Activated naive CD8-positive, alpha-beta T cell treated with anti-CD3 and anti-CD28 coated beads, Interleukin-2, amount 10 ng/mL, durations not matched to agents 7 days and 5 days (primary cell): ENCODE measurements at regions not wholly inside any gene's neighbourhood (a gene's known extent, or its start where the extent isn't known, plus 50 kb on each side); places are given as distances from the start of the nearest gene placed in this dataset.
"Not testable (repeated sequence)": the region's sequence is repeated elsewhere in the genome, so short reads cannot be mapped to it uniquely, and the experiment has no call there.

Source experiments
- ATAC-seq: fragments of 150-1000 bp; cut with Tn5 transposase; one replicate; pipeline ENCODE4 v1.10.0; 2021; ENCODE audit warnings: low read depth, moderate library complexity
- POLR2A ChIA-PET: fragments of 350-600 bp; sonication (Branson Sonifier 250); formaldehyde crosslinking; loops from one replicate; lab custom pipeline; 2021; ENCODE audit warnings: antibody characterized with exemption; lab: Charles Lee
- DNase-seq: peaks from one replicate; pipeline ENCODE4 v3.0.0; 2021
- H3K27ac Mint-ChIP-seq: one replicate; pipeline ENCODE4 v1.8.0; 2022; ENCODE audit warnings: mild to moderate bottlenecking, mixed read lengths
- H3K27me3 Mint-ChIP-seq: one replicate; pipeline ENCODE4 v1.8.0; 2022; ENCODE audit warnings: mild to moderate bottlenecking, moderate library complexity, mixed read lengths
- H3K36me3 Mint-ChIP-seq: one replicate; pipeline ENCODE4 v1.8.0; 2021; ENCODE audit warnings: mild to moderate bottlenecking, mixed read lengths
- H3K4me1 Mint-ChIP-seq: one replicate; pipeline ENCODE4 v1.8.0; 2021; ENCODE audit warnings: mixed read lengths
- H3K4me3 Mint-ChIP-seq: one replicate; pipeline ENCODE4 v1.8.0; 2022; ENCODE audit warnings: mild to moderate bottlenecking, moderate library complexity, mixed read lengths
- H3K9me3 Mint-ChIP-seq: one replicate; pipeline ENCODE4 v1.8.0; 2021; ENCODE audit warnings: mixed read lengths

- no peaks in the 10 kb centered on the region for H3K36me3 Mint-ChIP-seq
- ATAC-seq (no peak), DNase-seq (no peak)
- peaks cover 17% of the 10 kb centered on the region for H3K4me1 Mint-ChIP-seq
- no peak overlapping the region for H3K27ac Mint-ChIP-seq
- H3K9me3 Mint-ChIP-seq, result no peaks in the 10 kb centered on the region
- H3K4me3 Mint-ChIP-seq, result no peak overlapping the region
- peaks cover 19% of the 10 kb centered on the region for H3K27me3 Mint-ChIP-seq
- POLR2A ChIA-PET, result no interaction called here
Observed at GRCh38 chr3:197426121-197426566, 127.7 kb upstream of the DLG1 start.

DNA sequence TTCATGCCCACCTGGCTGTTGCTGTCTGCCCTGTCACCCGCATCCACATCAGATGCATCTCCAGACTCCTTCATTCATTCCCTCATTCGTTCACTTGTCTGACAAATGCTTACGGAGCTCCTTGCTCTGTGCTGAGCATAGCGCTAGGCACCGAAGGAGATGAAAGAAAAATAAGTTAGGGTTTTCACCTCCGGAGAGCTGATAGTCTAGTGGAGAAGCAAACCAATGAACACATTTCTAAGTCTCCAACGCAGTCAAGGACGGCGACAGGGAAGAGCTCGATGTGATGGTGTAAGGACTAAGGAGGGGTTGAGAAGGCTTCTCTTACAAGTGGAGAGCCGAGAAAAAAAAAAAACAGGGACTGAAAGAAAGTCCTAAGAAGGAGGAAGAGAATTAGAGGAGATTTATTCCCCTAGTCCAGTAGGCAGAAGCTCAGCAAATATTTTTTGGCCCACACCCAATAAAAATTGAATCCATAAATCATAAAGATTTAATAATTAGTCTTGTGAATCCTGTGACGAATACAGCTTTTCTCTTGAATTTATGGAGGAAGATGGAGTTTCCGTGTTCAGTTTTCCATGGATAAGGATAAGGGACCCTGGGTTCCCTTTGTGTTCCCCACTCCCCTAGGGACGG lies 127.2 kb upstream of the DLG1 start:
- ATAC-seq, result no peak
- no peak overlapping the region for H3K4me3 Mint-ChIP-seq
- DNase-seq, result no peak
- no peaks in the 10 kb centered on the region for H3K9me3 Mint-ChIP-seq
- H3K36me3 Mint-ChIP-seq, result no peaks in the 10 kb centered on the region
- peaks cover 17% of the 10 kb centered on the region for H3K27me3 Mint-ChIP-seq
- POLR2A ChIA-PET, result no interaction called here
- H3K4me1 Mint-ChIP-seq, result peaks cover 13% of the 10 kb centered on the region
- H3K27ac Mint-ChIP-seq, result no peak overlapping the region

GRCh38 chr3:197424674-197425484 lies 126.5 kb upstream of the DLG1 start:
- ATAC-seq (no peak), DNase-seq (no peak)
- H3K27me3 Mint-ChIP-seq, result peaks cover 16% of the 10 kb centered on the region
- H3K9me3 Mint-ChIP-seq, result no peaks in the 10 kb centered on the region
- peaks cover 12% of the 10 kb centered on the region for H3K4me1 Mint-ChIP-seq
- POLR2A ChIA-PET, result no interaction called here
- no peak overlapping the region for H3K27ac Mint-ChIP-seq
- H3K36me3 Mint-ChIP-seq, result no peaks in the 10 kb centered on the region
- no peak overlapping the region for H3K4me3 Mint-ChIP-seq

DNA sequence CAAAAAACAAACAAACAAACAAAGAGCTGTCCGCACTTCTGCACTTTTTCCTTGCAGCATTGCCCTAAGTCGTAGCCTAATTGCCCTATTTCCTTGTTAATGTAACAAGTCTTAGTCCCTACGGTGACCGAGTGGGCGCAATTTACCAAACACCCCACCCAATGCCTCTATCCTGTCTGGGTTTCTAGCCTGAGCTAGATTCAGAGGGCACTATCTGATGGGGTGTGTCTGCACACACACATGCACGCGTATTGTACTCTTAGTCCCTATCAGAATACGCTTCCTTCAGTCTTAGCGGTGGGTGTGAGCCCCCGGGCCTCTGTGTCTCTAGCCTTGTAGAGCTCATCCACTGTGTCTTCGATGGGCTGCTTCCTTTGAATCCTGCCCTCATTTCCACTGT lies 125.9 kb upstream of the DLG1 start:
- H3K9me3 Mint-ChIP-seq, result no peaks in the 10 kb centered on the region
- ATAC-seq (no peak), DNase-seq (no peak)
- H3K4me1 Mint-ChIP-seq, result peaks cover 12% of the 10 kb centered on the region
- POLR2A ChIA-PET, result no interaction called here
- no peak overlapping the region for H3K4me3 Mint-ChIP-seq
- H3K27ac Mint-ChIP-seq, result no peak overlapping the region
- H3K27me3 Mint-ChIP-seq, result peaks cover 16% of the 10 kb centered on the region
- H3K36me3 Mint-ChIP-seq, result no peaks in the 10 kb centered on the region

DNA sequence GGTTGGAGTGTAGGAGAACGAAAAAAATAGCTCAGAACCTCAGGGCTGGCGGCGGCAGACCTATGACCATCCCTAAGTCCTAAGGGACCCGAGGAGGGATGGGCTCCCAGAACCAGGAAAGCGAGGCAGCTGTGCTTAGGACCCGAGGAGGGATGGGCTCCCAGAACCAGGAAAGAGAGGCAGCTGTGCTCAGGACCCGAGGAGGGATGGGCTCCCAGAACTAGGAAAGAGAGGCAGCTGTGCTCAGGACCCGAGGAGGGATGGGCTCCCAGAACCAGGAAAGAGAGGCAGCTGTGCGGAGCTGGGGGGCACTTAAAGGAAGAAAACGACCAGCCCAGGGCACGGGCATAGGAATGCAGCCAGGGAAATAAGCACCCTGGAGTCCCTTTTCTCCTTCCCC lies 125.0 kb upstream of the DLG1 start:
- POLR2A ChIA-PET, result no interaction called here
- Mint-ChIP-seq H3K9me3 (no peaks in the 10 kb centered on the region), H3K4me3 (no peak overlapping the region), H3K4me1 (peaks cover 5% of the 10 kb centered on the region), H3K36me3 (no peaks in the 10 kb centered on the region), H3K27ac (no peak overlapping the region), H3K27me3 (peaks cover 16% of the 10 kb centered on the region)
- DNase-seq (no peak), ATAC-seq (no peak)

GRCh38 chr3:197422506-197422905 lies 124.1 kb upstream of the DLG1 start:
- ATAC-seq (no peak), DNase-seq (no peak)
- Mint-ChIP-seq H3K27ac (no peak overlapping the region), H3K36me3 (no peaks in the 10 kb centered on the region), H3K27me3 (peaks cover 19% of the 10 kb centered on the region), H3K4me1 (no peaks in the 10 kb centered on the region), H3K9me3 (no peaks in the 10 kb centered on the region), H3K4me3 (no peak overlapping the region)
- POLR2A ChIA-PET, result interaction anchor here (0.6 kb wide), 1 partner anchor 11 kb away, joined by 4 read pairs; no protein-coding TSS in a partner anchor

DNA sequence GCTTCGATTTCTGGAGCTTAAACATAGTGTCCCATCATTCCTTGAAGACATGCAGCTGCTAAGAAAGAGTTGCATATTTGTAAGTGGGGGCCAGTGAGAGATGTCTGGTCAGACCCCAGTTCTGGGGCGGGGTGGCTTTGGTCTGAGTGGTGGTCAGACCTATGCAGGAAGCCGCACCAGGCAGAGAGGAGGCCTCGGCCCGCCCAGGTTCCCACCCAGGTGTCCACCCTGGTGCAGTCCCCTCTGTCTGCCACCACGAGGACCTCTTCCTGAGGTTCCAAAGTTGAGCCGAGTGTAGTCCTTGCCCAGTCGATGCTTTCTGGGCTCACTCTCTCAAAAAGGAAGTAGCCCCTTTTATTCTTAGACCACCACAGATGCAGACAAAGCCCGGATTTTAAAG lies 122.6 kb upstream of the DLG1 start:
- no peaks in the 10 kb centered on the region for H3K9me3 Mint-ChIP-seq
- DNase-seq (no peak), ATAC-seq (no peak)
- no peak overlapping the region for H3K27ac Mint-ChIP-seq
- H3K4me3 Mint-ChIP-seq, result no peak overlapping the region
- POLR2A ChIA-PET, result no interaction called here
- H3K36me3 Mint-ChIP-seq, result no peaks in the 10 kb centered on the region
- no peaks in the 10 kb centered on the region for H3K4me1 Mint-ChIP-seq
- H3K27me3 Mint-ChIP-seq, result peaks cover 15% of the 10 kb centered on the region

DNA sequence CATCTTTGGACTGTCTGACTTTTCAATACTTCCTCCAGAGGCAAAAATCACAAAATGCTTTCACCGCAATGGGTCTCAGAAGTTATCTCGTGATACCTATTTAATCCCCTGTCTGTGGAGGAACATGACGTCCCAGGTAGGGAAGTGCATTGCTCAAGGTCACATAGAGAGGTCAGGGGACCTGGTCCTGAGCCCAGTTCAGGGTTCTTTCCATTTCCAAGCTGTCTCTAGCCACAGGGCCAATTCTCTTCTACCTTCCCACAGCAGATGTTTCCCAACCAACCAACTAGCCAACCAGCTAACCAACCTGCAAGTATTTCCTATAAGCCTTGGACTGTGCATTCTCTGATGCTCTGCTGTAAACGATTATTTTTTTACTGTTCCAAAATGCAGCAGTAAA lies 122.2 kb upstream of the DLG1 start:
- POLR2A ChIA-PET, result no interaction called here
- Mint-ChIP-seq H3K36me3 (no peaks in the 10 kb centered on the region), H3K4me3 (no peak overlapping the region), H3K27ac (no peak overlapping the region), H3K4me1 (no peaks in the 10 kb centered on the region), H3K9me3 (no peaks in the 10 kb centered on the region), H3K27me3 (peaks cover 13% of the 10 kb centered on the region)
- DNase-seq (no peak), ATAC-seq (no peak)

- POLR2A ChIA-PET, result no interaction called here
Observed at GRCh38 chr3:197420115-197420514, 121.7 kb upstream of the DLG1 start.

GRCh38 chr3:197419696-197420095 lies 121.3 kb upstream of the DLG1 start:
- H3K4me3 Mint-ChIP-seq, result no peak overlapping the region

More at GRCh38 chr3:197420115-197420514, 121.7 kb upstream of the DLG1 start:
- Mint-ChIP-seq H3K4me1 (no peaks in the 10 kb centered on the region), H3K4me3 (no peak overlapping the region), H3K36me3 (no peaks in the 10 kb centered on the region), H3K27ac (no peak overlapping the region), H3K27me3 (peaks cover 11% of the 10 kb centered on the region), H3K9me3 (no peaks in the 10 kb centered on the region)
- DNase-seq (no peak), ATAC-seq (no peak)

GRCh38 chr3:197417911-197418618 lies 119.7 kb upstream of the DLG1 start:
- Mint-ChIP-seq H3K4me1 (no peaks in the 10 kb centered on the region), H3K27ac (no peak overlapping the region), H3K27me3 (peaks cover 12% of the 10 kb centered on the region), H3K9me3 (no peaks in the 10 kb centered on the region), H3K36me3 (no peaks in the 10 kb centered on the region), H3K4me3 (no peak overlapping the region)
- ATAC-seq (no peak), DNase-seq (no peak)
- POLR2A ChIA-PET, result no interaction called here

More at GRCh38 chr3:197419696-197420095, 121.3 kb upstream of the DLG1 start:
- DNase-seq (no peak), ATAC-seq (no peak)
- Mint-ChIP-seq H3K4me1 (no peaks in the 10 kb centered on the region), H3K27me3 (peaks cover 11% of the 10 kb centered on the region), H3K36me3 (no peaks in the 10 kb centered on the region), H3K27ac (no peak overlapping the region), H3K9me3 (no peaks in the 10 kb centered on the region)
- POLR2A ChIA-PET, result no interaction called here

DNA sequence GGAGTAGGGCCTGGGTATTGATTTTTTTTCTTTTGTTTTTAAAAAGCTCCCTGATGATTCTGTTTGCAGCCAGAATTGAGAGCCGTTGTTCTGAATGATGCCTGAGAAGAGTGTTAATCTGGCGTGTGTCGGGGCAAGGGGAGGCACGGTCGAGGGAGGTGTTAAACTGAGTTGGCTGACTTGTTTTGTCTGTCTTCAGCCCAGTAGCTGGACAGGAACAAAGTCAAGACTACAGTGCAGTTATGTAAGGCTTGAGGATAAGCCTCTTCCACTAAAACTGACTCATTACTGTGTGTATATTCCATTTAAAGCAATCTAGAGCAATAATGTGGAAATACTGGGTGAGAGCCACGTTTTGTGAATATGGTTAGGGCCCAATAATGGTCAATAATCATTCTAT lies 119.0 kb upstream of the DLG1 start:
- H3K4me1 Mint-ChIP-seq, result no peaks in the 10 kb centered on the region
- DNase-seq, result no peak
- no peaks in the 10 kb centered on the region for H3K9me3 Mint-ChIP-seq
- H3K36me3 Mint-ChIP-seq, result no peaks in the 10 kb centered on the region
- H3K27ac Mint-ChIP-seq, result no peak overlapping the region
- no peak for ATAC-seq
- peaks cover 16% of the 10 kb centered on the region for H3K27me3 Mint-ChIP-seq
- POLR2A ChIA-PET, result no interaction called here
- no peak overlapping the region for H3K4me3 Mint-ChIP-seq

DNA sequence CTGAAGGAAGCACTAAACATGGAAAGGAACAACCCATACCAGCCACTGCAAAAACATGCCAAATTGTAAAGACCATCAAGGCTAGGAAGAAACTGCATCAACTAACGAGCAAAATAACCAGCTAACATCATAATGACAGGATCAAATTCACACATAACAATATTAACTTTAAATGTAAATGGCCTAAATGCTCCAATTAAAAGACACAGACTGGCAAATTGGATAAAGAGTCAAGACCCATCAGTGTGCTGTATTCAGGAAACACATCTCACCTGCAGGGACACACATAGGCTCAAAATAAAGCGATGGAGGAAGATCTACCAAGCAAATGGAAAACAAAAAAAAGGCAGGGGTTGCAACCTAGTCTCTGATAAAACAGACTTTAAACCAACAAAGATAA lies 113.5 kb upstream of the DLG1 start:
- H3K27me3 Mint-ChIP-seq, result peaks cover 14% of the 10 kb centered on the region

More for the DNA sequence above, 113.5 kb upstream of the DLG1 start:
- H3K4me3 Mint-ChIP-seq, H3K9me3 Mint-ChIP-seq, H3K27ac Mint-ChIP-seq, POLR2A ChIA-PET, ATAC-seq, DNase-seq, H3K4me1 Mint-ChIP-seq, H3K36me3 Mint-ChIP-seq: not testable (repeated sequence)
